ENCODE measurements at regions not wholly inside any gene's neighbourhood (a gene's known extent, or its start where the extent isn't known, plus 50 kb on each side); places are given as distances from the start of the nearest gene placed in this dataset.

DNA sequence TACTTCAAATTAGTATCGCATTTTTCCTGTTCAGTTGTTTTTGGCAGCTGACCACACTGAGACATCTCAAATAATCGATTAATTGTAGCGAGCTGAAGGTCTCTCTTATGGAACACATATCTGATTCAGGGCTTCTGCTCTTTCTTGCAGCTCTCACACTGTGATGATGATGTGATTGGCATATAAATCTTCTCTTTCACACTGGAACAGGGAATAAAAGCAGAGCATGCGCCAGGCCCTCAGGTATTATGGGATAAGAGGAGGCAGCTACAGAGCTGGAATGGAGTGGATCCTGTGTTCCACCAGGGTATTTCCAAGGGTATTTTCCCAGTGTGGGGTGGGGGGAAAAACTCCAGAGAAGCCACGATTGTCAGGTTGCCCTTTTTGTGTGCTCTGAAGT, 265.4 kb upstream of the CASK start:
- TF ChIP-seq POLR2AphosphoS5 (IDR thresholded peaks at IDR 0.05; ENCODE audit: low read depth, low read length), result no peak
- no peak for TF ChIP-seq TAF1 (IDR thresholded peaks at IDR 0.05; ENCODE audit: low read depth, low read length)
- no peak for TF ChIP-seq POU2F2 (IDR thresholded peaks at IDR 0.05; ENCODE audit: low read depth, low read length)
- no peak for TF ChIP-seq POLR2A (IDR thresholded peaks at IDR 0.05; ENCODE audit: low read depth, low read length)
- TF ChIP-seq SPI1 (IDR thresholded peaks at IDR 0.05; ENCODE audit: low read depth, low read length), result no peak
